Smooth muscle cell (in vitro differentiated cells): ENCODE measurements at regions not wholly inside any gene's neighbourhood (a gene's known extent, or its start where the extent isn't known, plus 50 kb on each side); places are given as distances from the start of the nearest gene placed in this dataset.

ENCODE experiments used
- DNase-seq: peaks from one replicate; lab custom pipeline; 2025; ENCODE audit not compliant: unreplicated experiment; lab: John Stamatoyannopoulos, UW
- H2AFZ ChIP-seq: fragments of 200-600 bp; sonication (generic); 2 replicates; pipeline ENCODE4 v1.6.0; 2016; ENCODE audit warnings: antibody characterized with exemption, low read depth, mild to moderate bottlenecking
- H3F3A ChIP-seq: fragments of 200-600 bp; sonication (generic); 2 replicates; pipeline ENCODE4 v1.6.0; 2017; ENCODE audit warnings: antibody characterized with exemption, low read depth
- H3K27ac ChIP-seq: fragments of 200-600 bp; sonication (generic); 2 replicates; pipeline ENCODE4 v1.5.1; 2016; ENCODE audit warnings: low read depth, mild to moderate bottlenecking
- H3K27me3 ChIP-seq: fragments of 200-600 bp; sonication (generic); 2 replicates; pipeline ENCODE4 v1.6.1; 2016; ENCODE audit warnings: low read depth, mild to moderate bottlenecking
- H3K36me3 ChIP-seq: fragments of 200-600 bp; sonication (generic); 2 replicates; pipeline ENCODE4 v1.5.1; 2016; ENCODE audit warnings: low read depth
- H3K4me1 ChIP-seq: fragments of 200-600 bp; sonication (generic); 2 replicates; pipeline ENCODE4 v1.5.1; 2016; ENCODE audit warnings: low read depth
- H3K4me2 ChIP-seq: fragments of 200-600 bp; sonication (generic); 2 replicates; pipeline ENCODE4 v1.6.0; 2016; ENCODE audit warnings: mild to moderate bottlenecking
- H3K4me3 ChIP-seq: fragments of 200-600 bp; sonication (generic); 2 replicates; pipeline ENCODE4 v1.5.1; 2016; ENCODE audit warnings: mild to moderate bottlenecking
- H3K79me2 ChIP-seq: fragments of 200-600 bp; sonication (generic); 2 replicates; pipeline ENCODE4 v1.6.0; 2016; ENCODE audit warnings: low read depth, mild to moderate bottlenecking
- H3K9ac ChIP-seq: fragments of 200-600 bp; sonication (generic); 2 replicates; pipeline ENCODE4 v1.6.0; 2016; ENCODE audit warnings: low read depth
- H3K9me3 ChIP-seq: fragments of 200-600 bp; sonication (generic); replicated peaks from 2 replicates; pipeline ENCODE4 v1.5.1; 2016; ENCODE audit warnings: low read depth
- H4K20me1 ChIP-seq: fragments of 200-600 bp; sonication (generic); 2 replicates; pipeline ENCODE4 v1.6.0; 2016; ENCODE audit warnings: low read depth
- WGBS: methylation state at CpG from one replicate; pipeline ENCODE4 v1.1.7; 2016; ENCODE audit warnings: low lambda C conversion rate; 5-methylcytosine and 5-hydroxymethylcytosine counted together
- TF ChIP-seq, protein P1 (sequence below): fragments of 200-600 bp; sonication (generic); IDR thresholded peaks from 2 replicates; pipeline ENCODE4 v1.5.1; 2017; ENCODE audit warnings: borderline replicate concordance, mild to moderate bottlenecking, antibody characterized with exemption; ENCODE audit not compliant: insufficient read depth, poor library complexity, severe bottlenecking

GRCh38 chr22:48712558-48713271, 1115.0 kb downstream of the BRD1 start:
- no peak overlapping the region for H3K4me3 ChIP-seq
- H2AFZ ChIP-seq, result no peak overlapping the region
- H3K4me2 ChIP-seq, result no peak overlapping the region
- H3K27me3 ChIP-seq, result no peaks in the 10 kb centered on the region
- 90% methylated on average over 16 of the region's 16 CpGs for WGBS
- no peak for DNase-seq
- no peaks in the 10 kb centered on the region for H3F3A ChIP-seq
- peaks cover 20% of the 10 kb centered on the region for H4K20me1 ChIP-seq
- no peaks in the 10 kb centered on the region for H3K9me3 ChIP-seq
- no peak overlapping the region for H3K27ac ChIP-seq
- no peaks in the 10 kb centered on the region for H3K4me1 ChIP-seq
- H3K9ac ChIP-seq, result no peak overlapping the region
- H3K36me3 ChIP-seq, result no peaks in the 10 kb centered on the region
- H3K79me2 ChIP-seq, result no peaks in the 10 kb centered on the region
- TF ChIP-seq, protein P1, sequence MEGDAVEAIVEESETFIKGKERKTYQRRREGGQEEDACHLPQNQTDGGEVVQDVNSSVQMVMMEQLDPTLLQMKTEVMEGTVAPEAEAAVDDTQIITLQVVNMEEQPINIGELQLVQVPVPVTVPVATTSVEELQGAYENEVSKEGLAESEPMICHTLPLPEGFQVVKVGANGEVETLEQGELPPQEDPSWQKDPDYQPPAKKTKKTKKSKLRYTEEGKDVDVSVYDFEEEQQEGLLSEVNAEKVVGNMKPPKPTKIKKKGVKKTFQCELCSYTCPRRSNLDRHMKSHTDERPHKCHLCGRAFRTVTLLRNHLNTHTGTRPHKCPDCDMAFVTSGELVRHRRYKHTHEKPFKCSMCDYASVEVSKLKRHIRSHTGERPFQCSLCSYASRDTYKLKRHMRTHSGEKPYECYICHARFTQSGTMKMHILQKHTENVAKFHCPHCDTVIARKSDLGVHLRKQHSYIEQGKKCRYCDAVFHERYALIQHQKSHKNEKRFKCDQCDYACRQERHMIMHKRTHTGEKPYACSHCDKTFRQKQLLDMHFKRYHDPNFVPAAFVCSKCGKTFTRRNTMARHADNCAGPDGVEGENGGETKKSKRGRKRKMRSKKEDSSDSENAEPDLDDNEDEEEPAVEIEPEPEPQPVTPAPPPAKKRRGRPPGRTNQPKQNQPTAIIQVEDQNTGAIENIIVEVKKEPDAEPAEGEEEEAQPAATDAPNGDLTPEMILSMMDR, result no peak

DNA sequence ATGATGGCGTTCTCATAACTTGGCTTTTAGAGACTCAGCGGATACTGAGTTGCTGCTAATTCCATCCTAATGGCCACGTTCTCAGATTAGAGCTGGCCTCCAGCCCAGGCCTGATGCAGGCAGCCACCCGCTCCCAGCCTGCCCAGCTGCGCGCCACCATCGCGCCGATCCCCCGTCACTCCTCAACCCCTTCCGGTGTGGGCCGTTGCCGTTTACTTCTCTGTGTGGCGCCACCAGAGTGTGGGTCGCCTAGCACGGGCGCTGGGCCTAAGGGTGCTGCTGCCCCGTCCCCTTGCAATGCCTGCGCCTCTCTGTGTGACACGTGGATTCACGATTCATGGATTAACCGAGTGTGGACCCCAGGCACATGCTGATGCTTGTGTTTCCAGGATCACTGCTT, 1116.0 kb downstream of the BRD1 start:
- WGBS, result 92% methylated on average over 22 of the region's 22 CpGs
- no peaks in the 10 kb centered on the region for H3F3A ChIP-seq
- H3K4me3 ChIP-seq, result no peak overlapping the region
- H2AFZ ChIP-seq, result no peak overlapping the region
- peaks cover 20% of the 10 kb centered on the region for H4K20me1 ChIP-seq
- H3K9me3 ChIP-seq, result no peaks in the 10 kb centered on the region
- H3K4me2 ChIP-seq, result no peak overlapping the region
- no peak overlapping the region for H3K9ac ChIP-seq
- H3K4me1 ChIP-seq, result no peaks in the 10 kb centered on the region
- no peaks in the 10 kb centered on the region for H3K27me3 ChIP-seq
- no peak overlapping the region for H3K27ac ChIP-seq
- DNase-seq, result no peak
- no peaks in the 10 kb centered on the region for H3K79me2 ChIP-seq
- TF ChIP-seq, protein P1, result no peak
- no peaks in the 10 kb centered on the region for H3K36me3 ChIP-seq

- no peaks in the 10 kb centered on the region for H3K27me3 ChIP-seq
- no peaks in the 10 kb centered on the region for H3F3A ChIP-seq
- no peak for DNase-seq
- no peaks in the 10 kb centered on the region for H3K9me3 ChIP-seq
- TF ChIP-seq, protein P1, result no peak
- H2AFZ ChIP-seq, result no peak overlapping the region
- H3K4me2 ChIP-seq, result no peak overlapping the region
- H3K4me3 ChIP-seq, result no peak overlapping the region
- no peaks in the 10 kb centered on the region for H3K4me1 ChIP-seq
- H3K36me3 ChIP-seq, result no peaks in the 10 kb centered on the region
- no peaks in the 10 kb centered on the region for H3K79me2 ChIP-seq
- H3K27ac ChIP-seq, result no peak overlapping the region
- no peak overlapping the region for H3K9ac ChIP-seq
- H4K20me1 ChIP-seq, result peaks cover 20% of the 10 kb centered on the region
- WGBS, result 89% methylated on average over 11 of the region's 11 CpGs
These were observed 1116.6 kb downstream of the BRD1 start for GRCh38 chr22:48711031-48711431.

- H3K4me2 ChIP-seq, result no peak overlapping the region
- no peaks in the 10 kb centered on the region for H3F3A ChIP-seq
- 80% methylated on average over 11 of the region's 11 CpGs for WGBS
- H4K20me1 ChIP-seq, result peaks cover 20% of the 10 kb centered on the region
- H3K79me2 ChIP-seq, result no peaks in the 10 kb centered on the region
- H3K9me3 ChIP-seq, result no peaks in the 10 kb centered on the region
- DNase-seq, result no peak
- no peaks in the 10 kb centered on the region for H3K27me3 ChIP-seq
- H2AFZ ChIP-seq, result no peak overlapping the region
- H3K9ac ChIP-seq, result no peak overlapping the region
- no peaks in the 10 kb centered on the region for H3K4me1 ChIP-seq
- no peak overlapping the region for H3K4me3 ChIP-seq
- H3K36me3 ChIP-seq, result no peaks in the 10 kb centered on the region
- TF ChIP-seq, protein P1, result no peak
- H3K27ac ChIP-seq, result no peak overlapping the region
These were observed 1117.3 kb downstream of the BRD1 start for GRCh38 chr22:48710410-48710809.
